Mesendoderm (in vitro differentiated cells): ENCODE measurements at regions not wholly inside any gene's neighbourhood (a gene's known extent, or its start where the extent isn't known, plus 50 kb on each side); places are given as distances from the start of the nearest gene placed in this dataset.

Experiments used
- DNase-seq: peaks from one replicate; pipeline ENCODE4 v3.0.0; 2013
- H2AK5ac ChIP-seq: 2 replicates; pipeline ENCODE4 v1.6.1; 2013; ENCODE audit warnings: low read length, inconsistent platforms
- H2BK120ac ChIP-seq: 2 replicates; pipeline ENCODE4 v1.6.1; 2013; ENCODE audit warnings: low read depth, mild to moderate bottlenecking, low read length, moderate library complexity, mixed read lengths
- H2BK15ac ChIP-seq: replicated peaks from 2 replicates; pipeline ENCODE4 v1.6.1; 2013; ENCODE audit warnings: low read depth, mild to moderate bottlenecking, moderate library complexity
- H2BK5ac ChIP-seq: 2 replicates; pipeline ENCODE4 v1.6.1; 2013; ENCODE audit warnings: low read length, inconsistent platforms
- H3K18ac ChIP-seq: 2 replicates; pipeline ENCODE4 v1.6.1; 2013; ENCODE audit warnings: mild to moderate bottlenecking, low read length, mixed read lengths
- H3K23ac ChIP-seq: one replicate; pipeline ENCODE4 v1.6.1; 2013; ENCODE audit warnings: low read length
- H3K27ac ChIP-seq: 2 replicates; pipeline ENCODE4 v1.5.1; 2013; ENCODE audit warnings: low read depth, mild to moderate bottlenecking, inconsistent platforms, low read length, moderate library complexity
- H3K27me3 ChIP-seq: 2 replicates; pipeline ENCODE4 v1.6.1; 2013; ENCODE audit warnings: low read length, control low read depth, mild to moderate bottlenecking, inconsistent platforms; ENCODE audit not compliant: insufficient read depth, poor library complexity
- H3K36me3 ChIP-seq: 2 replicates; pipeline ENCODE4 v1.6.1; 2013; ENCODE audit warnings: low read length, inconsistent platforms; ENCODE audit not compliant: control insufficient read depth, insufficient read depth
- H3K4ac ChIP-seq: one replicate; pipeline ENCODE4 v1.6.1; 2013; ENCODE audit warnings: low read depth, mild to moderate bottlenecking, low read length, moderate library complexity
- H3K4me1 ChIP-seq: 2 replicates; pipeline ENCODE4 v1.6.1; 2013; ENCODE audit warnings: low read depth, low read length, inconsistent platforms; ENCODE audit not compliant: control insufficient read depth
- H3K4me2 ChIP-seq: 2 replicates; pipeline ENCODE4 v1.6.1; 2013; ENCODE audit warnings: low read length
- H3K4me3 ChIP-seq: 2 replicates; pipeline ENCODE4 v1.5.1; 2013; ENCODE audit warnings: mild to moderate bottlenecking, low read length
- H3K56ac ChIP-seq: one replicate; pipeline ENCODE4 v1.6.1; 2013; ENCODE audit warnings: low read length
- H3K79me1 ChIP-seq: 2 replicates; pipeline ENCODE4 v1.6.1; 2013; ENCODE audit warnings: low read length, inconsistent platforms
- H3K79me2 ChIP-seq: 2 replicates; pipeline ENCODE4 v1.6.1; 2013; ENCODE audit warnings: mild to moderate bottlenecking, low read length; ENCODE audit not compliant: control insufficient read depth, insufficient read depth
- H3K9ac ChIP-seq: 2 replicates; pipeline ENCODE4 v1.6.1; 2013; ENCODE audit warnings: low read length, inconsistent platforms
- H4K5ac ChIP-seq: one replicate; pipeline ENCODE4 v1.6.1; 2013; ENCODE audit warnings: low read length
- H4K8ac ChIP-seq: one replicate; pipeline ENCODE4 v1.6.1; 2013; ENCODE audit warnings: low read depth, mild to moderate bottlenecking, control low read depth, low read length, moderate library complexity
- WGBS: extraction: QIAGEN DNeasy Blood & Tissue Kit; methylation state at CpG from one replicate; pipeline ENCODE4 v1.1.7; 2013; ENCODE audit warnings: low lambda C conversion rate, missing lambda C conversion rate; ENCODE audit not compliant: insufficient coverage; ENCODE audit errors: extremely low coverage; 5-methylcytosine and 5-hydroxymethylcytosine counted together

DNA sequence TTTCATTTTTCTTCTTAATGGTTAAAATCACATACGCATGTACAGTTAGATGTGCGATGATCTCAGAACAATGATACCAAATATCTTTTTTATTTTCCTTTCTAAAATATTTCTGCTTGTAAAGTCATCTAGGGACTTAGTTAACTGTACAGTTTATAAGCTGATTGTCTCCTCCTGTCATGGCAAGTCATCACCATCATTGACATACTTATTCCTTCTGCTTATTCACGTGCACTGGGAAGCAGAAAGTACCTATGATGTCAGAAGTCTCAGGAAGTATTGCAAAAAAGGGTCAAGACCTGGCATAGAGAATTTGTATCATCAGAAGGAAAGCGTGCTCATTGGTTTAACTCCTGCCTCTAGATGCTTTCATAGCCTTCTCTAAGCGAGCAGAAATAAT is 154.2 kb downstream of the DSC3 start:
- Histone ChIP-seq H3K27me3 (no peaks in the 10 kb centered on the region), H3K4me2 (no peak overlapping the region), H3K79me2 (no peaks in the 10 kb centered on the region), H3K18ac (no peak overlapping the region), H3K56ac (no peak overlapping the region), H2BK120ac (no peak overlapping the region), H3K79me1 (no peaks in the 10 kb centered on the region), H2BK5ac (no peak overlapping the region), H2BK15ac (no peak overlapping the region), H3K9ac (no peak overlapping the region), H2AK5ac (no peak overlapping the region), H4K5ac (no peak overlapping the region), H3K4ac (peak overlapping the region; percentile 52), H3K36me3 (no peaks in the 10 kb centered on the region), H3K4me1 (no peaks in the 10 kb centered on the region), H4K8ac (no peak overlapping the region), H3K23ac (no peak overlapping the region), H3K4me3 (no peak overlapping the region), H3K27ac (no peak overlapping the region)
- no CpG with 5 or more reads among the region's 5 CpGs for WGBS
- DNase-seq = no peak

DNA sequence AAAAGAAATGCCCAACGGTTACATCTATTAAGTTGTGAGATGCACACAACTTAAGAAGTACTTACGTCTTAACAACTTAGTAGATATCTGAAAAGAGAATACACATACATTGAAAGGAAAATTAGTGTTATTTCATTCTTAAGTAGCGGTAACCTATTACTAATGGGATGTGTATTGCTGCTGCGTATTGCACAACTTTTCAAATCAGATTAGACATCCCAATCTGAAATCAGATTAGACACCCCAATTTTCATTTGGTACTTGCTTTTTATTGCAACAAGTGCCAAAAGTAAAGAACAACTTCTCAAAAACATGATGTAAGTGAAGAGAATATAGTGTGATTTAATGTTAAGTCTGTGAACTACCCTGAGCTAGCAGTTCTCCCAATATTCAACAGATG is 155.5 kb downstream of the DSC3 start:
- H3K36me3 ChIP-seq = no peaks in the 10 kb centered on the region
- H3K27me3 ChIP-seq = no peaks in the 10 kb centered on the region
- H2BK120ac ChIP-seq = no peak overlapping the region
- no peak overlapping the region for H2AK5ac ChIP-seq
- H3K9ac ChIP-seq = no peak overlapping the region
- no peak overlapping the region for H4K5ac ChIP-seq
- no peak overlapping the region for H2BK15ac ChIP-seq
- H3K23ac ChIP-seq = no peak overlapping the region
- no peaks in the 10 kb centered on the region for H3K4me1 ChIP-seq
- no peaks in the 10 kb centered on the region for H3K79me2 ChIP-seq
- no peak overlapping the region for H3K18ac ChIP-seq
- no peak overlapping the region for H3K4ac ChIP-seq
- no peak overlapping the region for H3K4me3 ChIP-seq
- no CpG with 5 or more reads among the region's 4 CpGs for WGBS
- H3K56ac ChIP-seq = no peak overlapping the region
- H3K79me1 ChIP-seq = no peaks in the 10 kb centered on the region
- no peak overlapping the region for H3K27ac ChIP-seq
- no peak overlapping the region for H3K4me2 ChIP-seq
- DNase-seq = no peak
- no peak overlapping the region for H4K8ac ChIP-seq
- no peak overlapping the region for H2BK5ac ChIP-seq

- H3K36me3 ChIP-seq = no peaks in the 10 kb centered on the region
- no peaks in the 10 kb centered on the region for H3K27me3 ChIP-seq
- WGBS = no CpG with 5 or more reads among the region's 2 CpGs
- no peaks in the 10 kb centered on the region for H3K79me2 ChIP-seq
- no peak overlapping the region for H3K9ac ChIP-seq
- H3K56ac ChIP-seq = no peak overlapping the region
- no peak overlapping the region for H2BK5ac ChIP-seq
- no peak overlapping the region for H3K27ac ChIP-seq
- no peak overlapping the region for H3K23ac ChIP-seq
- H3K79me1 ChIP-seq = no peaks in the 10 kb centered on the region
- no peak overlapping the region for H3K4ac ChIP-seq
- no peak overlapping the region for H4K8ac ChIP-seq
- DNase-seq = no peak
- no peak overlapping the region for H4K5ac ChIP-seq
- H2BK15ac ChIP-seq = no peak overlapping the region
- H3K18ac ChIP-seq = no peak overlapping the region
- no peak overlapping the region for H3K4me3 ChIP-seq
- H3K4me1 ChIP-seq = no peaks in the 10 kb centered on the region
- H2BK120ac ChIP-seq = no peak overlapping the region
- no peak overlapping the region for H3K4me2 ChIP-seq
- no peak overlapping the region for H2AK5ac ChIP-seq
Measured at GRCh38 chr18:30870466-30870865, 172.1 kb downstream of the DSC3 start.

GRCh38 chr18:30862900-30863299 is 179.6 kb downstream of the DSC3 start:
- Histone ChIP-seq H3K27me3 (no peaks in the 10 kb centered on the region), H3K4me1 (no peaks in the 10 kb centered on the region), H3K27ac (no peak overlapping the region), H2AK5ac (no peak overlapping the region), H3K4me2 (no peak overlapping the region), H4K8ac (no peak overlapping the region), H3K4me3 (no peak overlapping the region), H4K5ac (no peak overlapping the region), H3K79me2 (no peaks in the 10 kb centered on the region), H3K56ac (no peak overlapping the region), H3K4ac (no peak overlapping the region), H3K9ac (no peak overlapping the region), H2BK15ac (no peak overlapping the region), H2BK5ac (no peak overlapping the region), H3K18ac (no peak overlapping the region), H3K79me1 (no peaks in the 10 kb centered on the region), H3K23ac (no peak overlapping the region), H2BK120ac (no peak overlapping the region), H3K36me3 (no peaks in the 10 kb centered on the region)
- WGBS = no CpG with 5 or more reads among the region's 6 CpGs
- DNase-seq = no peak

DNA sequence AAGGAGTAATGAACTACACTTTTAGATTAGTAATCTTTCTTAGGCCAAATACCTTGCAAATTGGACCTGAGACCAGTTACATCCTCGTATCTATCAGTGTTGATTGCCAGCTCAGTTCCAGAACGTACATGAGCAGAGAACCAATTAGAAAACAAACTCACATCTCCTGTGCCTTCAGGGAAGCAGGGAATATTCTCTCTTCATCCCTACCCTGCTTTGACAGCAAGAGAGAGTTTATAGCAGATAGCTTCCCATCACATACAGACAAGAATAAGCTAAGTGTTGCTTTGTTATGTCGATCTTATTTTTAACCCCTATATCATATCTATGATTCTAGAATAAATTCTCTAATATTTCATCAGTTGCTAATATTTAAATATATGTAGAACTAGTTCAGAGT is 181.8 kb downstream of the DSC3 start:
- Histone ChIP-seq H3K79me1 (no peaks in the 10 kb centered on the region), H4K8ac (no peak overlapping the region), H3K27me3 (no peaks in the 10 kb centered on the region), H3K18ac (no peak overlapping the region), H4K5ac (no peak overlapping the region), H3K27ac (no peak overlapping the region), H3K4me3 (no peak overlapping the region), H3K56ac (no peak overlapping the region), H3K79me2 (no peaks in the 10 kb centered on the region), H2BK15ac (no peak overlapping the region), H3K9ac (no peak overlapping the region), H3K4me2 (no peak overlapping the region), H2AK5ac (no peak overlapping the region), H3K36me3 (no peaks in the 10 kb centered on the region), H3K4me1 (no peaks in the 10 kb centered on the region), H3K23ac (no peak overlapping the region), H2BK120ac (no peak overlapping the region), H3K4ac (no peak overlapping the region), H2BK5ac (no peak overlapping the region)
- WGBS = no CpG with 5 or more reads among the region's 3 CpGs
- no peak for DNase-seq

- H3K9ac ChIP-seq = no peak overlapping the region
- H2AK5ac ChIP-seq = no peak overlapping the region
- H3K27me3 ChIP-seq = no peaks in the 10 kb centered on the region
- no peaks in the 10 kb centered on the region for H3K36me3 ChIP-seq
- H2BK15ac ChIP-seq = no peak overlapping the region
- H3K4ac ChIP-seq = no peak overlapping the region
- no peaks in the 10 kb centered on the region for H3K4me1 ChIP-seq
- no peak for DNase-seq
- no peak overlapping the region for H3K27ac ChIP-seq
- no peak overlapping the region for H2BK5ac ChIP-seq
- no peaks in the 10 kb centered on the region for H3K79me2 ChIP-seq
- H3K4me3 ChIP-seq = no peak overlapping the region
- H3K79me1 ChIP-seq = no peaks in the 10 kb centered on the region
- H2BK120ac ChIP-seq = no peak overlapping the region
- no CpG with 5 or more reads among the region's 3 CpGs for WGBS
- no peak overlapping the region for H3K23ac ChIP-seq
- H3K56ac ChIP-seq = no peak overlapping the region
- no peak overlapping the region for H4K5ac ChIP-seq
- H4K8ac ChIP-seq = no peak overlapping the region
- no peak overlapping the region for H3K18ac ChIP-seq
- H3K4me2 ChIP-seq = no peak overlapping the region
Measured at GRCh38 chr18:30859036-30859435, 183.5 kb downstream of the DSC3 start.
